ENCODE measurements at regions not wholly inside any gene's neighbourhood (a gene's known extent, or its start where the extent isn't known, plus 50 kb on each side); places are given as distances from the start of the nearest gene placed in this dataset.

GRCh38 chr5:159773062-159773924 lies 143.0 kb upstream of the ADRA1B start:
- no peak for FAIRE-seq

GRCh38 chr5:159774476-159775031 lies 141.7 kb upstream of the ADRA1B start:
- DNase-seq (ENCODE audit: insufficient read length, low spot score) (no peak), FAIRE-seq (no peak)

More at GRCh38 chr5:159773062-159773924, 143.0 kb upstream of the ADRA1B start:
- peak; percentile 56 for DNase-seq (ENCODE audit: insufficient read length, low spot score)

GRCh38 chr5:159775890-159776289 lies 140.4 kb upstream of the ADRA1B start:
- FAIRE-seq (no peak), DNase-seq (ENCODE audit: insufficient read length, low spot score) (no peak)

GRCh38 chr5:159777049-159777660 lies 139.1 kb upstream of the ADRA1B start:
- FAIRE-seq (no peak), DNase-seq (ENCODE audit: insufficient read length, low spot score) (no peak)

- FAIRE-seq (no peak), DNase-seq (ENCODE audit: insufficient read length, low spot score) (no peak)
These were observed 136.8 kb upstream of the ADRA1B start for GRCh38 chr5:159779481-159779880.

- FAIRE-seq (no peak), DNase-seq (ENCODE audit: insufficient read length, low spot score) (no peak)
These were observed 136.0 kb upstream of the ADRA1B start for GRCh38 chr5:159780246-159780645.

GRCh38 chr5:159781626-159782157 lies 134.6 kb upstream of the ADRA1B start:
- no peak for FAIRE-seq
- DNase-seq (ENCODE audit: insufficient read length, low spot score): no peak

- DNase-seq (ENCODE audit: insufficient read length, low spot score) (no peak), FAIRE-seq (peak; percentile 11)
These were observed 133.9 kb upstream of the ADRA1B start for GRCh38 chr5:159782197-159782994.

- FAIRE-seq (no peak), DNase-seq (ENCODE audit: insufficient read length, low spot score) (no peak)
These were observed 133.3 kb upstream of the ADRA1B start for GRCh38 chr5:159782995-159783300.

GRCh38 chr5:159783726-159784247 lies 132.5 kb upstream of the ADRA1B start:
- FAIRE-seq: no peak

GRCh38 chr5:159784993-159785392 lies 131.3 kb upstream of the ADRA1B start:
- no peak for FAIRE-seq

More at GRCh38 chr5:159783726-159784247, 132.5 kb upstream of the ADRA1B start:
- no peak for DNase-seq (ENCODE audit: insufficient read length, low spot score)

GRCh38 chr5:159785656-159786055 lies 130.6 kb upstream of the ADRA1B start:
- no peak for DNase-seq (ENCODE audit: insufficient read length, low spot score)
- no peak for FAIRE-seq

More at GRCh38 chr5:159784993-159785392, 131.3 kb upstream of the ADRA1B start:
- DNase-seq (ENCODE audit: insufficient read length, low spot score): no peak

- no peak for FAIRE-seq
These were observed 130.1 kb upstream of the ADRA1B start for GRCh38 chr5:159786201-159786600.

GRCh38 chr5:159786901-159787691 lies 129.2 kb upstream of the ADRA1B start:
- DNase-seq (ENCODE audit: insufficient read length, low spot score) (no peak), FAIRE-seq (no peak)

More at GRCh38 chr5:159786201-159786600, 130.1 kb upstream of the ADRA1B start:
- no peak for DNase-seq (ENCODE audit: insufficient read length, low spot score)

GRCh38 chr5:159787837-159788236 lies 128.4 kb upstream of the ADRA1B start:
- no peak for DNase-seq (ENCODE audit: insufficient read length, low spot score)
- FAIRE-seq: no peak

GRCh38 chr5:159788835-159789331 lies 127.4 kb upstream of the ADRA1B start:
- DNase-seq (ENCODE audit: insufficient read length, low spot score) (no peak), FAIRE-seq (no peak)

- FAIRE-seq: no peak
- no peak for DNase-seq (ENCODE audit: insufficient read length, low spot score)
These were observed 124.1 kb upstream of the ADRA1B start for GRCh38 chr5:159792180-159792579.

GRCh38 chr5:159797261-159797970 lies 118.9 kb upstream of the ADRA1B start:
- no peak for FAIRE-seq
- DNase-seq (ENCODE audit: insufficient read length, low spot score): no peak

GRCh38 chr5:159799701-159800100 lies 116.6 kb upstream of the ADRA1B start:
- FAIRE-seq (no peak), DNase-seq (ENCODE audit: insufficient read length, low spot score) (no peak)

All from GM19239 (cell line).